G401 (cell line): ENCODE measurements at regions not wholly inside any gene's neighbourhood (a gene's known extent, or its start where the extent isn't known, plus 50 kb on each side); places are given as distances from the start of the nearest gene placed in this dataset.
"Not testable (repeated sequence)": the region's sequence is repeated elsewhere in the genome, so short reads cannot be mapped to it uniquely, and the experiment has no call there.

Source experiments
- DNase-seq: peaks from one replicate; pipeline ENCODE4 v3.0.0-alpha.2; 2015; ENCODE audit warnings: low spot score
- in situ Hi-C: cut with HindIII; loops from 2 replicates; pipeline ENCODE4 v1.10.0; 2016; ENCODE audit warnings: low sequenced_read_pairs, mixed read lengths

DNA sequence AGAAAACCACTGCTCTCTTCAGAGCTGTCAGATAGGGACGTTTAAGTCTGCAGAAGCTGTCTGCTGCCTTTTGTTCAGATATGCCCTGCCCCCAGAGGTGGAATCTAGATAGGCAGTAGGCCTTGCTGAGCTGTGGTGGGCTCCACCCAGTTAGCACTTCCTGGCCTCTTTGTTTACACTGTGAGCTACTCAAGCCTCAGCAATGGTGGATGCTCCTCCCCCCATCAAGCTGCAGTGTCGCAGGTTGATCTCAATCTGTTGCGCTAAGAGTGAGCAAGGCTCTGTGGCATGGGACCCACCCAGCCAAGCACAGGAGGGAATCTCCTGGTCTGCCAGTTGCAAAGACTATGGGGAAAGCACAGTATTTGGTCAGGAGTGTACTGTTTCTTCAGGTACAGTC is 59.2 kb upstream of the ZNF641 start:
- in situ Hi-C loops: not testable (repeated sequence)

GRCh38 chr12:48413388-48413787 is 59.0 kb upstream of the ANP32D start:
- no peak for DNase-seq
- in situ Hi-C loops: no loop called here

More for the DNA sequence above, 59.2 kb upstream of the ZNF641 start:
- not testable (repeated sequence) for DNase-seq

DNA sequence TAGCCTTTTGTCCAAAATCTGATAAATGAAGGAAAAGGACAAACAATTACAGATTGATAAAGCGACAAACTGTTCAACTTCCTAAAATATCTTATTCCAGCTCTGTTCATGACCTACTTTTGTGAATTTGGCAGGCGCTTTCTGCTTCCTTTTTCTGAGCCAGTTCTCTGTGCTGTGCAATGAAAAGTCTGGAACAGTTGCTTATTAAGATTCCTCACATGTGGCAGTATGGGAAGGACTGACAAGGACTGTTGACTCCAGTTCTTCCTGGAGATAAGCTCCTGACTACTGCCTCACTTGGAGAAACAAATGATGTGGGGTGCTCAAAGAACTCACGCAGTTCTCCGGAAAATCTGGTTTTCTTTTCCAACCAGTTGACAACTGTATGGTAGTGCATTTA is 58.3 kb upstream of the ANP32D start:
- in situ Hi-C loops: no loop called here
- DNase-seq: peak; percentile 72

DNA sequence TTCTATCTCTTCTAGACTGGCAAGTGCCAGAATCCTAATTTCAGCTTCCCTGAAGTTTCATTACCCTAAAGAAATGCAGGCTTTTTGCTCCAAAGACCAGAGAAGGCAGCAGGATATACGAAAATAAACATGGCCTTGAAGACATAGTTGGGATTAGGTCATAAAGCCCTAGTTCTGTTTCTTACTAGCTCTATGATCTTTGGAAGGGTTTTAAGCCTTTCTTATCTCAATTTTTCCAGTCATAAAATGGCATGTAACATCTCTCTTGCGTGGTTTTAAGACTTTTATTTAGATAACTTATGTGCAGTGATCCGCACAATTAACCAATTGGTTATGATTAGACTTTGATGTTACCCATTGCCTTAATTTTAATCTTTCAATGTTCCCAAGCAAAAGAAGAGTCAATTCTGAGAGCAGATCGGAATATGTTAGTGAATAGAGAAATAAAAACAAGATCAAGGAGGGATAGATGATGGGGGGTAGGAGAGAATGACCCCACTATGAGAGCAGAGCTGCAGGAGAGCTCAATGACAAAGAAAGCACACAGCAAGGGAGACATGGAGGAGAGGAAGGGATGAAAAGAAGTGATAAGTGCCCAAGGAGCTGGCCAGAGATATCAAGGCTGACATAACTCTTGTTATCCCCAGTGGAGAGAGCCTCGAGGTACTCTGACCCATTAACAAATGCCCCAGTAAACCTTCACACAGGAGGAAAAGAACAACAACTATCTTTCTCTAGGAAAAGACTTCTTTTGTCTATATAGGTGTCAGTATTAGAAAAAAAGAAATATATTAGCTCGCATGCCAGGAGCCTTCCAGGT is 53.0 kb upstream of the ANP32D start:
- in situ Hi-C loops: no loop called here
- DNase-seq: no peak

- DNase-seq: no peak
- in situ Hi-C loops: no loop called here
Measured at GRCh38 chr12:48420039-48420775, 52.2 kb upstream of the ANP32D start.

DNA sequence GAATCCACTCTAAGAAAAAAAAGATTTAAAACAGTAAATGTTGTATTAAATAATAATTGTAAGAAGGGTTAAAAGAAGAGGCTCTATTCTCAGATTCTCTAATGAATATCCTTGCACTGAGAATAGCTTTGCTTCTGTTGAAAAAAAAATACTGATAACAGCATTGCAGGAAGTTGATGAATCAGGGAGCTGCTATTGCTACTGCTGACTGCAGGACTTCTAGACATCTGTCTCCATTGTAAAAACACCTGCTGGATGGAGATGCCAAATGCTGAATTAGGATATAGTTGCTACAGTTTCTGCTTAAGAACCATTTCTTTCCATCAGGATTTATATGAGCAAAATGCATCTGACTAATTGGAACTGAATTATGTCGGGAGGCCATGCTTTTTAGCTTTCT is 50.3 kb upstream of the ANP32D start:
- in situ Hi-C loops: no loop called here
- DNase-seq: no peak
